ENCODE measurements at regions not wholly inside any gene's neighbourhood (a gene's known extent, or its start where the extent isn't known, plus 50 kb on each side); places are given as distances from the start of the nearest gene placed in this dataset.

DNA sequence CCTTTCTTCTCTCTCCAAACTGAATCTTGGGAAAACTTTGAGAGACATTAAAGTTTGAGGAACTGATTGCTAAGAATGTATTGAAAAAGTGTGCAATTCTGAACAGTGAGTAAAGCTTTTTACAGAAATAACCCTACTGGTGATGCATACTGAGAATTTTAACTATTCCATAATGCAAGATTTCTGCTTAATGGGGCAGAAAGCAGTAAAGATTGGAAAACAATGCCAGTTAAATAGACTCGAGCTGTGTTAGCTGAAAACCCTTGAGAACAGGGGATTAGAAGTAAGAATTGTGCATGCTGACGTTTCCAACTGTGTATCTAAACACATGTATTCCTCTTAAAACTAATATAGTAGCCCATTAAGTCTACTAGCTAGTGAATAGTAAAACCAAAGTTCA lies 1500.2 kb upstream of the PRMT6 start:
- TF ChIP-seq, protein P1, sequence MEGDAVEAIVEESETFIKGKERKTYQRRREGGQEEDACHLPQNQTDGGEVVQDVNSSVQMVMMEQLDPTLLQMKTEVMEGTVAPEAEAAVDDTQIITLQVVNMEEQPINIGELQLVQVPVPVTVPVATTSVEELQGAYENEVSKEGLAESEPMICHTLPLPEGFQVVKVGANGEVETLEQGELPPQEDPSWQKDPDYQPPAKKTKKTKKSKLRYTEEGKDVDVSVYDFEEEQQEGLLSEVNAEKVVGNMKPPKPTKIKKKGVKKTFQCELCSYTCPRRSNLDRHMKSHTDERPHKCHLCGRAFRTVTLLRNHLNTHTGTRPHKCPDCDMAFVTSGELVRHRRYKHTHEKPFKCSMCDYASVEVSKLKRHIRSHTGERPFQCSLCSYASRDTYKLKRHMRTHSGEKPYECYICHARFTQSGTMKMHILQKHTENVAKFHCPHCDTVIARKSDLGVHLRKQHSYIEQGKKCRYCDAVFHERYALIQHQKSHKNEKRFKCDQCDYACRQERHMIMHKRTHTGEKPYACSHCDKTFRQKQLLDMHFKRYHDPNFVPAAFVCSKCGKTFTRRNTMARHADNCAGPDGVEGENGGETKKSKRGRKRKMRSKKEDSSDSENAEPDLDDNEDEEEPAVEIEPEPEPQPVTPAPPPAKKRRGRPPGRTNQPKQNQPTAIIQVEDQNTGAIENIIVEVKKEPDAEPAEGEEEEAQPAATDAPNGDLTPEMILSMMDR (IDR thresholded peaks at IDR 0.05; ENCODE audit: low read depth), result no peak

DNA sequence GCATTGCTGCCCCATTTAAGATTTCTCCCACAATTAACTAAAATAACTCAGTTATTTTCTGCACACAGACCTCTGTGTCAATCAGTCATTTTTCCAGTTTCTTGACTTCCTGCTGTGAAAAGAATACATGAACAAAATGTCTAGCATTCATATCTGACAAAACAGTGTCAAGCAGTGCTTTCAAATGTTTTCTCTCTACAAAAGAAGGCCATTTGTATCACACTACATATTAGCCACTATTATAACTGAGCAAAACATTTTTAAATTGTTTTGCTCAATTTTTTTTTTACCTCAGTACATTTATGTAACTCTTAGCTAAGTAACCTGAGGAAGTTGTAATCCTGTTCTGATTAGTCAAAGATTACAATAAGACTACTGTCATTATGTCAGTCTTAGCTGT lies 1498.5 kb upstream of the PRMT6 start:
- TF ChIP-seq, protein P1 (IDR thresholded peaks at IDR 0.05; ENCODE audit: low read depth), result no peak

DNA sequence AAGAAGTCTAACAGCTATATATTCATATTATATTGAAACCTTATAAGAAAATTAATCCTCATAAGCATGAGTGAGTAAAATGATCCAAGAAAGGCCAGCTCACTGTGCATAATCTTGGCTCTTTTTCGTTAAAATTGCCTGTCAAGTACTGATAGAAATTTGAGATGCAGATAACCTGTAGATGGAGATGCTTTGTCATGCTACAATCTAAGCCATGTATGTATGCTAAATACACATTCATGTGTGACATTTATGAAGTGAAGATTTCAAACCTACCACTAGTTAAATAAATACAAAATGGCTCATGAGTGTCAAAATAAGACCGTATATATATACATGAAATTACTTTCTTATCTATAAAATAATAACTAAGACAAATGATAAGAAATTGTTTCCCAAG lies 1491.5 kb upstream of the PRMT6 start:
- TF ChIP-seq, protein P1 (IDR thresholded peaks at IDR 0.05; ENCODE audit: low read depth), result no peak

DNA sequence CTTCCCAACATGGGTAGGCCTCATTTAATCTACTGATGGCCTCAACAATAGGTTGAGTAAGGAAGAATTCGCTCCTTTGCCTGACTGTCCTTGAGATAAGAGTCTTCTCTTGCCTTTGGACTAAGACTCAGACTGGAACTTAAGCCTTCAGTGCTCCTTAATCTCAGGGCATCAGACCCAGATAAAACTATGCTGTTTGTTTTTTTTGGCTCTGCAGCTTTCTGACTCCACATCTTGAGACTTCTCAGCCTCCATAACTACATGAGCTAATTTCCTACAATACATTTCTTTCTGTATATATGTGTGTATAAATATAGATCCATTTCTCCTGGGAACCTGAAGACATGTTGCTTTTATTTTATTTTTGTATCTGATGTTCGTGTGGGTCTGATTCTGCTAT lies 1470.7 kb upstream of the PRMT6 start:
- TF ChIP-seq, protein P1 (IDR thresholded peaks at IDR 0.05; ENCODE audit: low read depth), result no peak

DNA sequence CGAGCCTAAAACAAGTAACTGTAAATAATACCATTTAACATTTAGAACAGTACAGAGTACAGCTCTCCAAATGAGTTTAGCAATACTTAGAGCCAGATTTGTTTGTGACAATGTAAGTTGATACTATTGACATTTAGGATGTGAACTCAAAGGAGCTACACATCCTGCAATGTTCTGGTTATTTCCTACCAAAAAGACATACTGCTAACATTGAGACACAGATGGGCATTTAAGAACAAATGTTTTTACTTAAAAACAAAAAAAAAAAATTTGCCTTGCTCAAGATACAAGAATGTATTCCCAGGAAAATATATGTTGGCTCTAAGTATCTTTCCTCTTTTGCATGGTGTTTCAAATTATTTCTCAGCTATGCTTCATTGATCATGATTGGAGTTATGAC lies 1464.8 kb upstream of the PRMT6 start:
- TF ChIP-seq, protein P1 (IDR thresholded peaks at IDR 0.05; ENCODE audit: low read depth), result no peak

DNA sequence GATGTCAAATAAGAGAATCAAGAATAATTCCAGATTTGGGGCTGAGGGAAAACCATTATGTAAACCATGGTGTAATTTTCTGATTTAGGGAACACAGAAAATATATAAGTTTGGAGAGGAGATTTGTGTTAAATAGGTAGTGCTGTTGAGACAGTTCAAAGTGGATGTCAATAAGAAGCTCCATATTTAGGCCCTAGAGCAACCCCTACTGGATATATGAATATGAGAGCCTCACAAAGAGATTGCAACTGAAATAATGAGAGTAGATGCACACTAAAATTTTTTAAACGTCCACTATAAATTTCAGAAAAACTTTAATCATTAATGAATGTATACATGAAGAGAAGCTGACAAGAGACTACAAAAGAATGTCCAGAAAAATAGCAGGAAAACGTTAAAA lies 1447.8 kb upstream of the PRMT6 start:
- TF ChIP-seq, protein P1 (IDR thresholded peaks at IDR 0.05; ENCODE audit: low read depth), result no peak

DNA sequence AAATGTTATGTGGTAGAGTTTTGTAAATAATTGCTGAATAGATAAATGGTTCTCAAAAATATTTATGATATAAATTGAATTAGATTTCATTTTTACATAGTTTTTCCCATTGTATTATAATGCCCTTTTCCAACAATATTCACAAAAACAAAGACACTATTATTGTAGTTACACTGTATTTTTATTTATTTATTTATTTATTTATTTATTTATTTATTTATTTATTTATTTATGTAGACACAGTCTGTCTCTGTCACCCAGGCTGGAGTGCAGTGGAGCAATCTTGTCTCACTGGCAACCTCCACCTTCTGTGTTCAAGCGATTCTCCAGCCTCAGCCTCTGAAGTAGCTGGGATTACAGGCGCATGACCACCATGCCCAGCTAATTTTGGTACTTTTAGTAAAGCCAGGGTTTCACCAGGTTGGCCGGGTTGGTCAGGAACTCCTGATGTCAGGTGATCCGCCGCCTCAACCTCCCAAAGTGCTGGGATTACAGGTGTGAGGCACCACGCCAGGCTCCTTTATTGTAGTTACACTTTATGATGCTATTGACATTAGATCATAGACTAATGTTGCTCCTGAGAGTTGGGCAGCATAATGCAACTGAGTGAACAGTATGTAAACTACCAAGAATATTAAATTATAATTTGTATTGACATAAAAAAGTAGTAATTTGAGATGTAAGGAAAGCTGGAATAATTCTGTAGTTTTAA lies 1430.0 kb upstream of the PRMT6 start:
- TF ChIP-seq, protein P1 (IDR thresholded peaks at IDR 0.05; ENCODE audit: low read depth), result no peak
